A172 (cell line): ENCODE measurements at regions not wholly inside any gene's neighbourhood (a gene's known extent, or its start where the extent isn't known, plus 50 kb on each side); places are given as distances from the start of the nearest gene placed in this dataset.
"Not testable (repeated sequence)": the region's sequence is repeated elsewhere in the genome, so short reads cannot be mapped to it uniquely, and the experiment has no call there.

Source experiments
- DNase-seq: peaks from one replicate; pipeline ENCODE4 v3.0.0-alpha.2; 2015; ENCODE audit warnings: low spot score

DNA sequence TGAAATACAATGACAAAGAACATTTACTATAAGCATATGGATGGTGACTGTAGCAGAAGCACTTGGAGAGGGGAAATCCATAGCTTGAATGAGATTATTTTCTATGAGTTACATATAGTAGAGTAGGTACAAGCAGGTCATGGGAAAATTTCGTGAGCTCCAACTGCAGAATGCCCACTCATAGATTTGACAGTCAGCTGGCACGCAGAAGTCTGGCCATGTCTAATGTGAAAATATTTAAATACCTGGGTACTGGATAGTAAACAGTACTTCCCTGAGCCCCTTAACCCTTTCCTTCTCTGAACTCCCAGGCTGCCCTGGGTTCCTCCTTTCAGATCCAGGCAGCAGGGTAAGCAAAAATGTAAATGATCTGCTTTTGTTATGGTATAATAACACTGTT is 209.7 kb downstream of the OTUD1 start:
- no peak for DNase-seq

DNA sequence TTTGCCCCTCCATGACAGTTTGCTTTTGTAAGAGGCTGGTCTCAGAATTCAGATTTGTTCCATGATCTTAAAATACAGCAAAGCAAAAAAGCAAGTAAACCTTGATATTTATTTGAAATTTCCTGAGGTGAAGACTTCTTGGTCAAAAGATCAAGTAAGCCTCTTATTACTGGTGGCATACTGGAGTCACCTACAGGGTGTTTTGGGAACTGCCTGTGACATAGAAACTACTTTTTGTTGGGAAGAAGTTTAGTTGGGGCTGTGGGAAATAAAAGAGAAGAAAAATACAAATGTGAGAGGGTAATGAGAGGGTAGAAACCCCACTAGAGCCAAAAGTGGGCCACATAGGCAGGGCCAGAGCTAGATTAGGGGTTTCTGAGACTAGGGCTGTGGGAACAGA is 217.9 kb downstream of the OTUD1 start:
- no peak for DNase-seq

DNA sequence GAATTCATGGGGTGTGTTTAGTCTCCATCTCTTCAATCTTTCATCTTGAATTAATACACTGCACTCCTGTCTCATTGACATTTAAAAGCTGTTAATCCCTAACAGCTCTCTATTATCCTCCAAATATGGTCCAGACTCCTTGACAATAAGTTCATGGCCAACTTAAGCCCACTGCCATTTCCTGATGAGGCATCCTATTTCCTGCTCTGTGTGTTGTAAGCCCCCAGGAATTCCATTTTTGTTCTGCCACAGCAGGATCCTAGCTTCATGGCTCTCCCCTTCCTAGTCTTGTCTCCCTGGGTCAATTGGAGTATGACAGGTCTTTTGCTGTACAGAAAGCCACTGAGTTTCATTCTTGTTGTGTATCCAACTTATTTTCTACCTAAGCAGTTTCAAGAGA is 218.8 kb downstream of the OTUD1 start:
- DNase-seq: no peak

DNA sequence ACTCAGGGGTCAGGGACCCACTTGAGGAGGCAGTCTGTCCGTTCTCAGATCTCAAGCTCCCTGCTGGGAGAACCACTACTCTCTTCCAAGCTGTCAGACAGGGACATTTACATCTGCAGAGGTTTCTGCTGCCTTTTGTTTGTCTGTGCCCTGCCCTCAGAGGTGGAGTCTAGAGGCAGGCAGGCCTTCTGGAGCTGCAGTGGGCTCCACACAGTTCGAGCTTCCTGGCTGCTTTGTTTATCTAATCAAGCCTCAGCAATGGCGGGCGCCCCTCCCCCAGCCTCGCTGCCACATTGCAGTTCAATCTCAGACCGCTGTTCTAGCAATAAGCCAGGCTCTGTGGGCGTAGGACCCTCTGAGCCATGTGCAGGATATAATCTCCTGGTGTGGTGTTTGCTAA is 233.0 kb downstream of the OTUD1 start:
- not testable (repeated sequence) for DNase-seq

DNA sequence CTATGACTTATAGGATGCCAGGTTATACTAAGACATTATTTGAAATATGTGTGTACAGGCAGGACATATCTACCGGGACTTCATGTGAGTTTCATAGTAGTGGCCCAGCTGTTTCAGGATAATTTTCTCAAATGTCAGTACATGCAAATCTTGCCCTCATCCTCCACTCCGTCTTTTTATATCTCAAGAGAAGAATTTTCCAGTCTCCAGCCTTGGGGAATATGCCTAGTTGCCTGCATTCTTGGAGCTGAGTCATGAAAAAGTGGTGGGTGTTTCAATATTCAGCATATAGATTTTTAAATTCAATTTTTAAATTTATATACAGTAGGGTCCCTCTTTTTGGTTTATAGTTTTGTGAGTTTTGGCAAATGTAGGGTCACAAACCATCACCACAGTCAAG is 236.7 kb downstream of the OTUD1 start:
- DNase-seq: no peak

DNA sequence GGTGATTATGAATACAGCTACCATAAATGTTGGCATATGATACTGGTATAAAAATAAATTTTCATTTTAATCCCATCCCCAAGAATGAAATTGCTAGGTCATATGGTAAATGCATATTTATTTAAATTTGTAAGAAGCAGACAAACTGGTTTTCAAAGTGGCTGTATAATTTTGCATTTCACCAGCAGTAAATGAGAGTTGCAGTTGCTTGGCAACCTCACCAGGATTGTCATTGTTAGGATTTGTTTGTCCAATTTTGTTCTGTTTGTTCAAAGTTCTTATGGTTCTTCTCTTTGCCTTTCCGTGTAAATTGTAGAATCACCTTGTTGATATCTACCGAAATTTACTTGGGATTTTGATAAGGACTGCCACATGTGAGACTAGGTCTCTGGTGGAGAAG is 237.4 kb downstream of the OTUD1 start:
- DNase-seq: no peak

DNA sequence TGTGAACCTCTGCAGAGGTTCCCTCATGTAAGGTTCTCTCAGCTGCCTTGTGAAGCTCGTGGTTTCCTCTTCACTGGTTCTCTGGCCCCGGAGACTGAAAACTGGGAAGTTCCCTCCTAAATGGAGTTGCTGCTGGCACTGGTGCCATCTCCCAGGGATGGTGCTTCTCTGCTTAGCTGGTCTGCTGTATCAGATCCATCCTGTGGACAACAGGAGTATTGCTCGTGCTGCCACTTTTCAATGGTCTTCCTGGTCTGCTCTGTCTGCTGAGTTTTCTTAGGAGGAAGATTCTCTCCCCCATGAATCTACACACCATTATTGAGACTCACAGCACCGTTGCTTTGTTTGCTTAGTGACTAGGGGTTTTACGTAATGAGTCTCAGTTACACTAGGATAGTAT is 247.8 kb downstream of the OTUD1 start:
- DNase-seq: no peak

DNA sequence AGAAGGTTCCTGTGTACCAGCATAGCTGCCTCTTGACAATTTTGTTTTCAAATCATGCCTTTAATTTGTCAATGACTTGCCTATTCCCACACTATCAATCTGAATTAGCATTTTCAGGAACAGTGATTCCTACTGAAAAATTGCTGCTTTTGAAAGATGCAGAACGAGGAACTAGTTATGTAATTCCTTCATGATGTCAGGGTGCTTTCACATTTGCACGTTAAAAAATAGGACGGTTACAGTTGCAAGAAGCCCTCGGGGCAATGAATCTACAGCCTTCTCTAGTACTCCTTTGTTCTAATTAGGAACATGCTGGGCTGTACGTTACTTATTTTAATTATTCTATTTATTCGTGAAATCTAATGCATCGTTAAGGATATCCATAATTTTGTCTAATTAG is 253.9 kb downstream of the OTUD1 start:
- DNase-seq: no peak

DNA sequence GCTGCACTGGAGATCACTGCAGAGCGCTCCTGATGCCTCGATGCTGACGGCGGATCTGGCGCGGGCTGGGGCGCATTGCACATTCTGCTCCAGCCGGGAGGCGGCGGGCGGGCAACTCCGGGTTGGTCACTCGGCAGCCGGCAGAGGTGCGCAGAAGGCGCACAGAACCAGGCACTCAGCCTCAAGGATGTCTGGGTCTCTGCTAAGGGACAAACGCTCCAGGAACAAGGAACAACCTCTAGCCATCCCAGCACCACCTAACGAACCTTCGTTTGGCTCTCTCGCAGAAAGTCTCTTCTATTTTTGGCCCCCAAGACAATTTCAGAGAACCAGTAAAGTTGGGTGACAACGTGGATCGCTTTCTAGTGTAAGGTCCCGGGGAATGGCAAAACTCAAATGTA is 254.6 kb downstream of the OTUD1 start:
- DNase-seq: no peak

DNA sequence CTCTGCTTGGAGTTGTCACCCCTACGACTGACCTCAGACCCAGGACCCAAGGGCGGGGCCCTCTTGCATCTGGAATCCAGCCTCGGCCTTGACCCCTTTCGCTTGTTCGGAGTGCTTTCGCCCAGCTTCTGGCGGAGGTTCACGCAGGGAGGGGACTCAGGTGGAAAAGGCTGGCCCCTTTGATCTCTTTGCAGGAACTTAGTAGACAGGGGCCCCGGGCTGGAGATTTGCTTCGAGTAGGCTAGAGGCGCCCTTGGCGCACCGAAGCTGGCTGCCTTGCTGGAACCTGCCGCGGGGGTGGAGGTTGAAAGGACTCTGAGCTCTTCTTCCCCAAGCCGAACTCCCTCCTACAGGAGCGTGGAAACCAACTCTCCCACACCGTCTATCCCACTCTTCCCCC is 255.1 kb downstream of the OTUD1 start:
- DNase-seq: no peak

DNA sequence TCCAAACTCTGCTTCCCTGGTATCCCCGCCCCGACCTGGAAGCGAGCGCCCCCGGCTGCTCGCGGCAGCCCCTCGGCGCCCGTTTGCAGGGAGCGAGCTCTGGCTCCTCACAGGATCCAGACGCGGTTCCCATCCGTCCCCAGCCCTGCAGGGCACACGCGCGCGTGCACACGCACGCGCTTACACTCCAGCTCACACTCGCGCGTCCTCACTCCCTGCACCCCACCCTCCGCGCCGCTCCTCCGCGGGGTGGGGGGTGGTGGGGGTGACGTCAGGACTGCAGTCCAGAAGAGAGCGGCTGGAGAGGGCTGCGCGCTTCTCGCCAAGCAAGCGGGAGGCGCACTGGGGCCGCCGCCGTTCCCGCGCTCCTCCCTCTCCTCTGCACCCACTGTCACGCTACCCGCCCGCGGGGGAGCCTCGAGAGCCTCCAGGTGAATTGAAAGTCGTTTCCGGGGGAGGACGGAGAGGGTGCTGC is 255.6 kb downstream of the OTUD1 start:
- DNase-seq: no peak

DNA sequence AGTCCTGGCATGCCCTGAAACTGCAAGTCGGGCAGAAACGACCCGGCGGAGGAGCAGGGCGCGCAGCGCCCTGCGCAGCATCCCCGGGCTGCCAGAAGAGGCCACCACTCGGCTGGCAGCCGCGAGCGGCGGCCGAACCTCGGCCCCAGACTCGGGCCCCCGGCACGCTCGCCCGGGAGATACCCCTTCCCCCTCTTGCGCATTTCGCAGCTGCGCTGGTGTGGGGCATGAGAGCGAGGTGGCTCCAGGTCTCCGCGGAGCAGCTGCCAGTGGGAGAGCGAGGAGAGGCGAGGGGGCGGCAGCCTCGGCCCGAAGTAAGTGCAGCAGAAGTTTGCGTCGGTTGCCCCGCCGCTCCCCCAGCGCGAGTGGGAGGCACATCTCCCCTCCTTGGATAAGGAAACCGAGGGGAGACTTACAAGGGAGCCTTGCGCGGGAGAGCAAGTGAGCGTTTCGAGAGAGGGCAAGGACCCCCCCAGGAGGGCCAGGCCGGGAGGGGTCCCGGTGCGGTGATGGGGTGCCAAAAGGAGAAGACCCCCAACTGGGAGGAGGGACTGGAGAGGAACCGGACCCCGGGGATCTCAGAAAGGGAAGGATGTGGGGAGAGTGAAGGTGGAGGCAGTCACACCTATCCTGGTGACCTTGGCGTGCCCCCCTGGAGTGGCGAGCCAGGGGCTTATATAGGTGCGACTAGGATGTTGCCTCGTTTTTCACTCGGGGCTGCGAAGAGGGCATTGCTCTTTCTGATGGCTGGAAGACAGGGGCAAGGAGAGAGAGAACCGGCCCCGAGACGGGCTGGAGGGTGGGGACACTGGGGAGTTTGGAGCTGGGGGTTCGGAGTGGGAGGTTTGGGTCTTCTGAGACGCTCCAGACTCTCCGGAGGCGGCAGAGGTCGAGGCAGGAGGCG is 256.3 kb downstream of the OTUD1 start:
- no peak for DNase-seq

DNA sequence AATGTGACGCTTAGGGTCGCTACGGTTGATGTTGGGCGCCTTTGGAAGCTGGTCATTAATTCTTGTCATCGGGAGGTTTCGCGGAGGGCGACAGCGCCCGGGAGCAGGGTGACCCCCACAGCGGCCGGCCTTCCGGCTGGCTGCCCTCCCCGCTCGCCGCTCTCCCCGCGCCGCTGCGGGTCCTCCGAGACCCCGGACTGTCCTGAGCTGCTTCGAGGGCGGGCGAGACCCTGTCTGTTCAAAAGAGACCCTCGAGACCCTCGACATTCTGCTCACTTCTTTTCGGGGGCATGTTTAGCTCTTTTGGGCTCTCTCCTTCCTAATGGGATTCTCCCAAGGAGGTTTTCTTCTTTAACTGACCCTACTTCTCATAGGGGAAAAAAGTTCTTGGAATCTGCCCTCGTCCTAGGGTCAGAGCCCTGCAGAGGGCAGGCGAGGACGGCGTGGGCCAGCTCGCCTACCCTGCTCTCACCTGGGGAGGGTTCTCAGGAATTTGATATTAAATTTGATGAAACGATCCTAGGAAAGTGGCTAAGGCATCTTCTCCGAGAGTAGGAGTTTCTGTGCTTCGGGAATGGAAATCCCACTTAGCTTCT is 257.0 kb downstream of the OTUD1 start:
- DNase-seq: no peak

DNA sequence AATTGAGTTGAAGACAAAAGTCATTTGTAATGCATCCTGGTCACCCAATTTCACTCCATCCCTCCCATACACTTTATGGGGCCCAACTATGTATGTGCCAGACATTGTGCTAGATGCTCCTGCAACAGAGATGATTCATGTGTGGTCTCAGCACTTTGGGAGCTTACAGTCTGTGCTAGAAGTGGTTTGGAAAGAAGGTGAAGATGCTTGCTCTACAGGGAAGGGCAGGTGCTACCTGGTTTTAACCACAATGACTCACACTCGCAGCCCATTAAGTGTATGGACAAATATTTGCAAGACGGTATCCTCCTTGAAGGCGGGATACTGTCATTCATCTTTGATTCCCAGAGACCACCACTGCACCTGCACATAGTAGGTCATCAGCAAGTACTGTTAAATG is 257.6 kb downstream of the OTUD1 start:
- DNase-seq: no peak

DNA sequence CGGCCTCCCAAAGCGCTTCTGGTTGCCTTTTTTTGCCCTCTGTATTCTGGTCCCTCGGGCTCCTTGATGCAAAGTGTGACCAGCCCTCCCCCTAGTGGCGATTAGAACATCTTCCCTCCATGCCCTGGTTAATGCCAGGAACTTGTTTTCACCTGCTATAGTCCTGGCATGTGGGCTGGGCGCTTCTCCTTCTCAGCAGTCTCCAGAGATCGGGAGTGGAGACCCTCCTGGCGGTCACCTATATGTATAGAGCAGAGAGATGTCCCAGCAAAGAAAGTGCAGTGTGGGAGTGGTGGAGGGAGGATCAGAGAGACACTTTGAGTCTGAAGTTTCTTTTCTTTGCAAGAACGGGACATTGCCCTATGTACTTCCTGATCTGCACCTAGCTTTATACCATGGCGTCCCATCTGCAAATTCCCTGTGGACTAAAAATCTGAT is 264.1 kb downstream of the OTUD1 start:
- DNase-seq: peak; percentile 74

DNA sequence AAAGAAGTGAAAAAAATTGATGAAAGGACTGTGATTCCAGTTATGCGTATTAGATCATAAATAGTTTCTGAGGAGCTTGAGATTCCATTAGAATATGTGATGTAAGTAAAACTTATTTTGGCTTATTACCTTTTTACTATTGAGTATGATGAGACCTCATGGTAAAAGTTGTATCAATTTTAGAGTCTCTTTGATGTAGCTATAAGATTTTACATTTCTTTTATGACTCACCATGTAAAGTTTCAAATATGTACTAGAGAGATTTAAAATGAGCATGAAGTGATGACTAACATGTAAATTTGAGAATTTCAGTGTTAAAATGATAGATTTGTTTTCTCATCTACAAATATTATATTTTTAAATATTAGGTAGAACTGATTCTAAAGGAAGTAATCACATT is 276.5 kb downstream of the OTUD1 start:
- no peak for DNase-seq

DNA sequence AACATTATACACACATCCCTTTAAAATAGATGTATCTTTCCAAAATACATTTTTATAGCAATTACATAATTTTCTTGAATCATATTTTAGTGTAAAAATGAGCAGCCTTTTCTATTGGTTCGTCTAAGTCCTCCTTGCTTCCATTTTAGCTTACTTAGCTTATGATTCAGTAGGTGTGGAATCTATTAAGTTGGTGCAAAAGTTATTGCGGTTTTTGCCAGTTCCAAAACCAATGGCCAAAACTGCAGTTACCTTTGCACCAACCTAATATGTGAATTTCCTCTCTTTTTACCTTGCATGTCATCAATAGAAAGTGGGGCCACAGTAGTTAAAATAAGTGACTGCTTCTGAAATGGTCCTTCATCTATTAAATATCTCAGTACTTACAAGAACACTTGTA is 279.0 kb downstream of the OTUD1 start:
- DNase-seq: no peak

DNA sequence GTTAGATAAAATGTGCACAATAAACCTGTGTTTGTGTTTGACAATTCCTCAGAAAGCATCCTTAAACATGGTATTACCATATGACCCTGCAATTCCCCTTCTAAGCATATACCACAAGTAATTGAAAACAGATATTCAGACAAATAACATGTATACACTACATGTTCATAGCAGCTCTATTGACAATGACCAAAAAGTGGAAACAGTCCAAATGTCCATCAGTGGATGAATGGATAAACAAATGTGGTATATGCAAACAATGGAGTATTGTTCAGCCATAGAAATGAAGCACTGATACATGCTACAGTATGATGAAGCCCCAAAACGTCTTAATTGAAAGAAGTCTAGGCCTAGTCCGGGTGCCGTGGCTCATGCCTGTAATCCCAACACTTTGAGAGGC is 280.1 kb downstream of the OTUD1 start:
- DNase-seq: no peak

DNA sequence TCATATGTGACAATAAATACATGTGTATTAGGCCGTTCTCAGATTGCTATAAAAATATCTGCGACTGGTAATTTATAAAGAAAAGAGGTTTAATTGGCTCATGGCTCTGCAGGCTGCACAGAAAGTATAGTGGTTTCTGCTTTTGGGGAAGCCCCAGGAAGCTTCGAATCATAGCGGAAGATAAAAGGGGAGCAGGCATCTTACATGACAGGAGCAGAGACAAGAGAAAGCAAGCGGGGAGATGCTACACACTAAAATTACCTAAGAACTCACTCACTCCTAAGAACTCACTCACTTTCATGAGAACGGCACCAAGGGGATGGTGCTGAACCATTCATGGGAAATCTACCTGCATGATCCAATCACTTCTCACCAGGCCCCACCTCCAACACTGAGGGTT is 284.9 kb downstream of the OTUD1 start:
- no peak for DNase-seq

DNA sequence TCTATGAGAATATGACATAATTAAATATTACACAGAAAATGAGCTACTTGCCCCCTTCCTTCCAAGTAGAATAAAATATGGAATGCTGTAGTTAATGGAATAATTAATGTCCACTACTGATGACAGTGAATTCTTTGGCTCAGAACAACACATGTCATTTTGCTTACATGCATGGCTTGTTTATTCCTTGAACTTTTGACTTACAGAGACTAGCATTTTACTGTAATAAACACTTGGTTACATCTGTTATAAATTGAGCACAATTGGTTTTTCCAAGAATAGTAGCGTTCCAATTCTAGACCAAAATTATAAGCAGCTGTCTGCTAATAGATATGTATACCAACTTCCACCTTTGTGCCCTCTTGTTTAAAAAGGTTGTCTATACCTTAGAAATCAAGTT is 286.7 kb downstream of the OTUD1 start:
- DNase-seq: no peak

DNA sequence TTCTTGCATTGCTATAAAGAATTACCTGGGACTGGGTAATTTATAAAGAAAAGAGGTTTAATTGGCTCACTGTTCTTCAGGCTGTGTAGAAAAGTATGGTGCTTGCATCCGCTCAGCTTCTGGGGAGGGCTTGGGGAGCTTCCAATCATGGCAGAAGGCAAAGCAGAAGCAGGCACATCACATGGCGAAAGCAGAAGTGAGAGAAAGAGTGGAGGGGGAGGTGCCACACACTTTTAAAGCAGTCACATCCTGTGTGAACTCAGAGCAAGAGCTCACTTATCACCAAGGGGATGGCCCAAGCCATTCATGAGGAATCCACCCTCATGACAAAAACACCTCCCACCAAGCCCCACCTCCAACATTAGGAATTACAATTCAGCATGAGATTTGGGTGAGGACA is 303.5 kb downstream of the OTUD1 start:
- DNase-seq: no peak

DNA sequence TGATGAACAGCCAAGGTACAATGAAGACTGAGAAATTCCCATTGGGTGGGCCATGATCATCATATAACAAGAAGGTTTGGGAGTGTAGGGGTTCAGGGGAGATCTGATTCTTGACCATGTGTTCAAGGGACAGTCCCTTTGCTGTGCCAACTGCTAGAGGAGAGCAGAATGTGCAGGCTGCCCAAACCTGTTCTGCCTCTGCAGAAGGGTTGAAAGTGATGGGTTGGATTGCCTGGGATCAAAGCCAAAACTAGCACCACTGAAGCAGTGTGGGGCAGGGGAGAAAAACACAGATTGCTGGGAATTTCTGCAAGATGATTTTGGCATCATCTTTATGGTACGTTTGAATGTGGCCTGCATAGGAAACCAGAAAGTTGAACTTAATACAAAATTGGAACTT is 303.9 kb downstream of the OTUD1 start:
- DNase-seq: no peak

DNA sequence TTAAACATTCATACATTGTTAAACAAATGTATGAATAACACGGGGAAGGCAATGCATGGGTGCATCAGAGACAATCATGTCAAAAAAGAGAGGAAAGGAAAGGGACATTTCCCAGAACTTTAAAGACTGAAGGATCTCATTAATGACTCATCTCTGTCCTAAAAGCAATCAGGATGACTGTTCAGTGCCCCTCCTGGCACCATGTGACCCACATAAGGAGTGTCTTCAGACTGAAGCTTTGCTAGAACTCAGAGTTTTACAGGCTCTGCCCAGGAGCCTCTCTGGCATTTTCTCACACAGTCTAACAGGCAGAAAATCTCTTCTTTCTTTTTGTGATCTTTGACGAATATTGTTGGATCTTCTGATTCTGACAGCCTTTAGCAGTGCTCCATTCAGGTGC is 315.3 kb downstream of the OTUD1 start:
- no peak for DNase-seq

DNA sequence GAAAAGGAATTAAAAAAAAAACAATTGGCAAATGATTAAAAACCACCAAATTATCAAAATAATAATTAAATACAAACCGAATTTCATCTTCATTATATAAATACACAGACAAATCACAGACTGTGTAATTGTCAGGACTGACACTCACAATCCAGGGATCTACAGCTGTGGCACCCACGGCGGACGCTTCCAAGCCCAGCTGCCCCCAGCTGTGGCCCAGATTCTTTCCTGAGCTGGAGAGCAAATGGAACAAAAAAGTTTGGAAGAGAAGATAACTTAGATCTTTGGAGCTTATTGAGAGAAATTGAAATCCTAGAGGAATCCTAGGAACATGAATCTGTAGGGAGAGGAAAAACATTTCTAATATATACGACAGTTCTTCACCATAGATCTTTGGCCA is 316.1 kb downstream of the OTUD1 start:
- no peak for DNase-seq
